Endodermal cell (in vitro differentiated cells): ENCODE measurements at regions not wholly inside any gene's neighbourhood (a gene's known extent, or its start where the extent isn't known, plus 50 kb on each side); places are given as distances from the start of the nearest gene placed in this dataset.

ENCODE experiments used
- DNase-seq: peaks from one replicate; pipeline ENCODE4 v3.0.0-alpha.2; 2017
- H3K27ac ChIP-seq: 2 replicates; pipeline ENCODE4 v1.5.1; 2013; ENCODE audit warnings: mild to moderate bottlenecking, low read depth, low read length, moderate library complexity
- H3K27me3 ChIP-seq: 2 replicates; pipeline ENCODE4 v1.6.1; 2013; ENCODE audit warnings: mild to moderate bottlenecking, low read length, moderate library complexity; ENCODE audit not compliant: insufficient read depth, control insufficient read depth, poor library complexity, severe bottlenecking
- H3K36me3 ChIP-seq: 2 replicates; pipeline ENCODE4 v1.7.0; 2013; ENCODE audit warnings: mild to moderate bottlenecking, low read length, moderate library complexity; ENCODE audit not compliant: control insufficient read depth, insufficient read depth
- H3K4me1 ChIP-seq: one replicate; pipeline ENCODE4 v1.7.0; 2013; ENCODE audit warnings: low read length; ENCODE audit not compliant: control insufficient read depth, insufficient read depth
- H3K4me3 ChIP-seq: 2 replicates; pipeline ENCODE4 v1.5.1; 2013; ENCODE audit warnings: mild to moderate bottlenecking, low read length, moderate library complexity
- H3K9ac ChIP-seq: 2 replicates; pipeline ENCODE4 v1.6.1; 2013; ENCODE audit warnings: mild to moderate bottlenecking, low read length, moderate library complexity; ENCODE audit not compliant: poor library complexity, severe bottlenecking; ENCODE audit errors: extremely low read depth
- H3K9me3 ChIP-seq: 2 replicates; pipeline ENCODE4 v1.6.1; 2013; ENCODE audit warnings: mild to moderate bottlenecking, low read length, moderate library complexity; ENCODE audit not compliant: control insufficient read depth
- H3K27ac Mint-ChIP-seq: 2 replicates; pipeline ENCODE4 v1.8.0; 2020; ENCODE audit warnings: mixed read lengths
- H3K27me3 Mint-ChIP-seq: 2 replicates; pipeline ENCODE4 v1.8.0; 2021; ENCODE audit warnings: mild to moderate bottlenecking, mixed read lengths; ENCODE audit not compliant: insufficient read depth
- H3K36me3 Mint-ChIP-seq: 2 replicates; pipeline ENCODE4 v1.8.0; 2020; ENCODE audit warnings: low read depth, mixed read lengths
- H3K4me1 Mint-ChIP-seq: 2 replicates; pipeline ENCODE4 v1.8.0; 2020; ENCODE audit warnings: mixed read lengths
- H3K4me3 Mint-ChIP-seq: 2 replicates; pipeline ENCODE4 v1.8.0; 2020; ENCODE audit warnings: mild to moderate bottlenecking, moderate library complexity, mixed read lengths
- H3K9me3 Mint-ChIP-seq: 2 replicates; pipeline ENCODE4 v1.8.0; 2020; ENCODE audit warnings: mild to moderate bottlenecking, mixed read lengths
- WGBS, 2 experiments: methylation state at CpG; one replicate each; pipeline versions ENCODE4 v1.1.5 to v1.1.7; 2013; ENCODE audit warnings: missing lambda C conversion rate in 2 of 2, mixed read lengths in 1 of 2; ENCODE audit not compliant: insufficient coverage in 1 of 2, insufficient read length in 1 of 2; 5-methylcytosine and 5-hydroxymethylcytosine counted together
- TF ChIP-seq, protein P1 (sequence below): fragments of 200-600 bp; sonication (generic); conservative IDR thresholded peaks from 2 replicates; pipeline ENCODE4 v1.5.0; 2021; ENCODE audit warnings: antibody characterized with exemption, mild to moderate bottlenecking

DNA sequence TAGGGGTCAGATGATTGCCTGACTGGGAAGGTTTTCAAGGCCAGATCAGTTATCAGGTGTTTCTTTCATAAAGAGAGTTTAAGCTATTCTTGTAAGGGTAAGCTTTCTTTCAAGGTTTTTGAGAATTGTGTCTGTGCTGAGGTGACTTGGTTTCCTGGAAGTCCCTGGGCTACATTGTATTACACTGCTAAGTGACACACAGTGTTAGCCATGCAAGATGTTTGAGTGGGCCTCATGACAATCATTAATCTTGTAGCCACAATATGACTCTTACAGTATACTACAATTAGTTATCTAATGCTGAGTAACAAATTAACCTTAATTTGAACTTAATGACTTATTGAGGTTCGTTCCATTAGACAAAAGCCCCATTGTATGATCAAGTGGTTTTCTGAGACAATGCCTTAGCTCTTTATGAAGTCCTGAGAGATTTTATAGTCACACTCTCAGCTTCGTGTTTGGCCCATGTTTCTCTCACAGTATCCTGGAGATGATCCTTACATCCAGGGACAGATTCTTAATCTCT lies 186.7 kb downstream of the RPS12 start:
- Histone ChIP-seq H3K4me3 (no peak overlapping the region), H3K27ac (no peak overlapping the region), H3K36me3 (no peaks in the 10 kb centered on the region), H3K27me3 (no peaks in the 10 kb centered on the region), H3K9me3 (no peaks in the 10 kb centered on the region), H3K4me1 (no peaks in the 10 kb centered on the region), H3K9ac (no peak overlapping the region)
- TF ChIP-seq, protein P1, sequence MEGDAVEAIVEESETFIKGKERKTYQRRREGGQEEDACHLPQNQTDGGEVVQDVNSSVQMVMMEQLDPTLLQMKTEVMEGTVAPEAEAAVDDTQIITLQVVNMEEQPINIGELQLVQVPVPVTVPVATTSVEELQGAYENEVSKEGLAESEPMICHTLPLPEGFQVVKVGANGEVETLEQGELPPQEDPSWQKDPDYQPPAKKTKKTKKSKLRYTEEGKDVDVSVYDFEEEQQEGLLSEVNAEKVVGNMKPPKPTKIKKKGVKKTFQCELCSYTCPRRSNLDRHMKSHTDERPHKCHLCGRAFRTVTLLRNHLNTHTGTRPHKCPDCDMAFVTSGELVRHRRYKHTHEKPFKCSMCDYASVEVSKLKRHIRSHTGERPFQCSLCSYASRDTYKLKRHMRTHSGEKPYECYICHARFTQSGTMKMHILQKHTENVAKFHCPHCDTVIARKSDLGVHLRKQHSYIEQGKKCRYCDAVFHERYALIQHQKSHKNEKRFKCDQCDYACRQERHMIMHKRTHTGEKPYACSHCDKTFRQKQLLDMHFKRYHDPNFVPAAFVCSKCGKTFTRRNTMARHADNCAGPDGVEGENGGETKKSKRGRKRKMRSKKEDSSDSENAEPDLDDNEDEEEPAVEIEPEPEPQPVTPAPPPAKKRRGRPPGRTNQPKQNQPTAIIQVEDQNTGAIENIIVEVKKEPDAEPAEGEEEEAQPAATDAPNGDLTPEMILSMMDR = no peak
- 88 to 100% methylated on average over 1 to 2 of the region's 2 CpGs for WGBS, 2 experiments
- Mint-ChIP-seq H3K4me3 (no peak overlapping the region), H3K4me1 (no peaks in the 10 kb centered on the region), H3K27ac (no peak overlapping the region), H3K9me3 (no peaks in the 10 kb centered on the region), H3K27me3 (no peaks in the 10 kb centered on the region), H3K36me3 (no peaks in the 10 kb centered on the region)
- DNase-seq = no peak

DNA sequence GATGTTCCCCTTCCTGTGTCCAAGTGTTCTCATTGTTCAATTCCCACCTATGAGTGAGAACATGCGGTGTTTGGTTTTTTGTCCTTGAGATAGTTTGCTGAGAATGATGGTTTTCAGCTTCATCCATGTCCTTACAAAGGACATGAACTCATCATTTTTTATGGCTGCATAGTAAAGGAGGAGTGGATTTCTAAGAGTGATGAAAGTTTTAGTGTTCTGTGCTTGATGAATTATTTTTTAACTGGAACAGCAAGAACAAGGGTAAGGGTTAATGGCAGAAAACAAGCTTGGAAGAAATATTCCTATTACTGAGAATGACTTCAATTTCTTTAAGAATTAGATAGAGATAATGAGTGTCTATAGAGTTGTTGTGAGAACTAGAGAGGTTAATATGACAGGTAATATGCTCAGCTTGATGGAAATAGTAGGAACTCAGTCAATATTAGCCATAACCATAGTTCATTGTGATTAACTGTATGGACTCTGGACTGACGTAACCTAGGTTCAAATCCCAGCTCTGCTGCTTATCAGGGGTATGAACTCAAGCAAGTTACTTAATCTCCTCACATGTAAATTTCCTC lies 190.0 kb downstream of the RPS12 start:
- no peak overlapping the region for H3K9ac ChIP-seq
- Mint-ChIP-seq H3K9me3 (no peaks in the 10 kb centered on the region), H3K27me3 (no peaks in the 10 kb centered on the region), H3K4me3 (no peak overlapping the region), H3K4me1 (no peaks in the 10 kb centered on the region), H3K27ac (no peak overlapping the region), H3K36me3 (no peaks in the 10 kb centered on the region)
- no peaks in the 10 kb centered on the region for H3K27me3 ChIP-seq
- H3K36me3 ChIP-seq = no peaks in the 10 kb centered on the region
- H3K9me3 ChIP-seq = no peaks in the 10 kb centered on the region
- H3K27ac ChIP-seq = no peak overlapping the region
- no peak overlapping the region for H3K4me3 ChIP-seq
- TF ChIP-seq, protein P1 = no peak
- WGBS, 2 experiments = 100% methylated on average over 1 of the region's 2 CpGs; no CpG with 5 or more reads in 1 of the 2 experiments
- DNase-seq = no peak
- H3K4me1 ChIP-seq = no peaks in the 10 kb centered on the region

DNA sequence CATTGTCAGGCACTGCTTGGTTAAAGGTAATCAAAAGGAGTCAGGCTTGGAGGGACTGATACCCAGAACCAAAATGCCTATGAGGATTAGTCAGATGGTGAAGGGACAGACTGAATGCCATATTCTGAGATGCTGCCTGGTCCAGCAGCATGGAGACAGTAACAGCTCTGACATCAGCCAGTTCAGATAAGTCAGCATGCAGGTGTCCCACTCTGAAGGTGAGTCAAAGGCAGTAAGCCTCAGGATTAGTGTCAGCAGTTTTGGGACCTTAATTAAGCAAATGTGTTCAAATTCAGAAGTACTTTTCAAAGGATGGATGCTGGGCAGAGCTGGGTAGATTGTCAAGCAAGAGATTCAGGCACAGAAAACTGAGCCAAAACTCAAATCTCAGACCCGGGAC lies 198.4 kb downstream of the RPS12 start:
- no peaks in the 10 kb centered on the region for H3K36me3 Mint-ChIP-seq
- Histone ChIP-seq H3K4me3 (no peak overlapping the region), H3K4me1 (no peaks in the 10 kb centered on the region), H3K27ac (no peak overlapping the region), H3K9ac (no peak overlapping the region), H3K27me3 (no peaks in the 10 kb centered on the region), H3K9me3 (no peaks in the 10 kb centered on the region), H3K36me3 (no peaks in the 10 kb centered on the region)
- no peaks in the 10 kb centered on the region for H3K4me1 Mint-ChIP-seq
- H3K4me3 Mint-ChIP-seq = no peak overlapping the region
- H3K9me3 Mint-ChIP-seq = no peaks in the 10 kb centered on the region
- TF ChIP-seq, protein P1 = no peak
- no peak for DNase-seq
- WGBS, 2 experiments = 76% methylated on average over 1 of the region's 1 CpG; no CpG with 5 or more reads in 1 of the 2 experiments
- H3K27me3 Mint-ChIP-seq = no peaks in the 10 kb centered on the region
- H3K27ac Mint-ChIP-seq = no peak overlapping the region
